ENCODE measurements at regions not wholly inside any gene's neighbourhood (a gene's known extent, or its start where the extent isn't known, plus 50 kb on each side); places are given as distances from the start of the nearest gene placed in this dataset.

DNA sequence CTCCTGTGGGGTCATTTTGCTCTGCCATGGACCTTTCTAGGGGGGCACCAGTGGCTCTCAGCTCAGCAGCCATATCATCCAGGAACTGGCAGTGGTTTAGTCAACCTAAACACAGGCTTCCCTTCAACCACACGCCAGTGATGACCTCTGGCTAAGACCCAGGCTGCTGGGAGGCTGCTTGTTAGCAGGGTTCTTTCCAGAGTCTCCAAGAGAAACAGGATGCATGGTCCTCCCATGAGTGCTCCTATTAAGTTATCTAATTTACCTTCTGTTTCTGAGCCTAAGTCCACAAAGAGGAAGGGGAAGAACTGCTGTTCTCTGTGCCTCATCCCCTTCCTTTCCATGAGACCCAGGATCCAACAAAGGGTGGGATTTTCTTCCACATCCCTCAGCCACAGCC is 137.3 kb upstream of the PLXNA2 start:
- no peaks in the 10 kb centered on the region for H3K9me3 ChIP-seq (ENCODE audit: control insufficient read depth in 2 of 2, low read length in 2 of 2)
- H3K27me3 ChIP-seq (ENCODE audit: control insufficient read depth in 1 of 2, insufficient read depth in 2 of 2, low read length in 2 of 2), result no peaks in the 10 kb centered on the region
- no peak overlapping the region for H3K9ac ChIP-seq (ENCODE audit: low read length in 2 of 2)
- H3K36me3 ChIP-seq (ENCODE audit: control insufficient read depth in 2 of 2, insufficient read depth in 2 of 2, low read length in 2 of 2), result no peaks in the 10 kb centered on the region
- no peak overlapping the region for H3K27ac ChIP-seq (ENCODE audit: low read length)
- H3K4me1 ChIP-seq (ENCODE audit: control insufficient read depth, insufficient read depth, low read length), result no peaks in the 10 kb centered on the region
- H3K4me3 ChIP-seq (ENCODE audit: low read length in 2 of 2), result no peak overlapping the region

DNA sequence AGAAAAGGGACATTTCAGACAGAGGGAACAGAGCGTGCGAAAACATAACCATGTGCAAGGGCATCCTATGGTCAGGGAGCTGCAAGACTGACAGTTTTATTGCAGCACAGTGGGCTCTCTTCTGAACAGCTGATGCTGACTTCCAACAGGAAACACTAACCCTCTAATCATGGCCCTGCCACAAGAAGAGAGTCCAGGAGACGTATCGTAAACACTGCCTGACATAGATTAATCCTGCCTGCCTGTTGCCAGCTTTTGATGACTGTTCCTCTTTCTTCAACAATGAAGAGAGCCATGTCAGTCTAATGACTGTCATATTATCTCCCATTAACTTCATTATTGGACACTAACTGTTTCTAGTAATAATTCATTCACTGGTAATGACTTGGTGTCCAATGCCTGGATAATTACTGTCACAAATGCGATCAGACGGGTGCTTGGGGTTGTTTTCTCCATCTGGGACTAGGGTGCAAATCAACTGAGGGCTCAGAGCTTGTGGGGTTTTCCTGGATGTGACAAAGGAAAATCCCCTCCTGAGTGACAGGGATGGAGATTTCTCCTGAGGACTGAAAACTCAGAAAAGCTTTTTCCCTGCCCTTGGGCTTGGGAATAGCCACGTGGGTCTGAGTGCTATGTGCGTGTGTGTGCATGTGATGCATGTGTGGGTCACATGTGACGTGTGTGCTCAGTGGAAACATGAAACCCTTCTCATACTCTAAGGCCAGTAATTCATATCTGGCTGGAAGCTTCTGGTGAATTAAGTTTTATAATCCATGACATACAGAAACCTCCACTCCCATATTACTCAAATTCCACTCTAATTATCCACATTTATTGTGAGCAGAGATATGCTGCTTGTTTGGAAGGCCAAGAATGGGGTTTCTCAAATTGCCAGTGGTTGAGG is 144.0 kb upstream of the PLXNA2 start:
- H3K36me3 ChIP-seq (ENCODE audit: control insufficient read depth in 2 of 2, insufficient read depth in 2 of 2, low read length in 2 of 2), result no peaks in the 10 kb centered on the region
- no peak overlapping the region for H3K27ac ChIP-seq (ENCODE audit: low read length)
- no peak overlapping the region for H3K9ac ChIP-seq (ENCODE audit: low read length in 2 of 2)
- H3K9me3 ChIP-seq (ENCODE audit: control insufficient read depth in 2 of 2, low read length in 2 of 2), result no peaks in the 10 kb centered on the region
- H3K4me1 ChIP-seq (ENCODE audit: control insufficient read depth, insufficient read depth, low read length), result no peaks in the 10 kb centered on the region
- H3K4me3 ChIP-seq (ENCODE audit: low read length in 2 of 2), result no peak overlapping the region
- no peaks in the 10 kb centered on the region for H3K27me3 ChIP-seq (ENCODE audit: control insufficient read depth in 1 of 2, insufficient read depth in 2 of 2, low read length in 2 of 2)

GRCh38 chr1:208393416-208393815 is 149.2 kb upstream of the PLXNA2 start:
- H3K27ac ChIP-seq (ENCODE audit: low read length), result no peak overlapping the region
- no peak overlapping the region for H3K4me3 ChIP-seq (ENCODE audit: low read length in 2 of 2)
- no peak overlapping the region for H3K9ac ChIP-seq (ENCODE audit: low read length in 2 of 2)
- H3K4me1 ChIP-seq (ENCODE audit: control insufficient read depth, insufficient read depth, low read length), result no peaks in the 10 kb centered on the region
- no peaks in the 10 kb centered on the region for H3K27me3 ChIP-seq (ENCODE audit: control insufficient read depth in 1 of 2, insufficient read depth in 2 of 2, low read length in 2 of 2)
- H3K36me3 ChIP-seq (ENCODE audit: control insufficient read depth in 2 of 2, insufficient read depth in 2 of 2, low read length in 2 of 2), result no peaks in the 10 kb centered on the region
- no peaks in the 10 kb centered on the region for H3K9me3 ChIP-seq (ENCODE audit: control insufficient read depth in 2 of 2, low read length in 2 of 2)

DNA sequence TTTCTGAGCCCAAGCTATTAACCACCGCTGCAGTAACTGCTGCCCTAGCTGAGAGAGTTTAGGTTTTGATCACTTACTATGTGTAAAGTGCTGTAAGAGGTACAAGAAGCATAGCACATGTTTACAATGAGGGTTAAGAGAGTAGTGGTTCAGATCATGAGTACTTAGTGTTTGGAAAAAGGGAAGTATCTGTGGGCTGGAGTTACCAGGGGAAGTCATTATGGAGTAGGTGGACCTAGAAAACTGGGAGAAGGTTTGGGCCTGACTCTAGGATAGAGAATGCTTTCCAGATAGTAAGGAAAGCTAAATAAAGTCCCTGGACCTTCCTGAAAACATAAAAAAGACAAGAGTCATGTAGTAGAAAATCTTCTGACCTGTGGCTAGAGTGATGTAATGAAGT is 149.6 kb upstream of the PLXNA2 start:
- no peak overlapping the region for H3K9ac ChIP-seq (ENCODE audit: low read length in 2 of 2)
- H3K4me1 ChIP-seq (ENCODE audit: control insufficient read depth, insufficient read depth, low read length), result no peaks in the 10 kb centered on the region
- no peaks in the 10 kb centered on the region for H3K27me3 ChIP-seq (ENCODE audit: control insufficient read depth in 1 of 2, insufficient read depth in 2 of 2, low read length in 2 of 2)
- H3K36me3 ChIP-seq (ENCODE audit: control insufficient read depth in 2 of 2, insufficient read depth in 2 of 2, low read length in 2 of 2), result no peaks in the 10 kb centered on the region
- H3K9me3 ChIP-seq (ENCODE audit: control insufficient read depth in 2 of 2, low read length in 2 of 2), result no peaks in the 10 kb centered on the region
- no peak overlapping the region for H3K4me3 ChIP-seq (ENCODE audit: low read length in 2 of 2)
- H3K27ac ChIP-seq (ENCODE audit: low read length), result no peak overlapping the region

DNA sequence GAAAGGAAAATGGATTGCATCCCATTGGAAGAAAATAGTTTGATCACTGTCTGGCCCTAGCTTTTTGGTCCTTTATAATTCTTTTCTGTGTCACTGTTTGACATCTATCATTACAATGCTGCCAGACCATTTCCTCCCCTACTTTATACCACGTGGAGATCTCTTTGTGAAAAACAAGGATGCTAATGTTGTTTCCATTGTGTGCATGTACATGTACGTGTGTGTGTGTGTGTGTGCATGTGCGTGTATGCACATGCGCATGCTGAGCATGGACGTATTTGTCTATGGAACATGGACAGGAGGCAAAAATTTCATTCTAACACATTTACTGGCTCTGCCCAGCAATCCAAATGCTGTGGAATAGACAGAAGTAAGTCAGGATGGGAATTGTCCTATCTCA is 153.1 kb upstream of the PLXNA2 start:
- H3K9ac ChIP-seq (ENCODE audit: low read length in 2 of 2), result no peak overlapping the region

GRCh38 chr1:208405014-208405413 is 160.8 kb upstream of the PLXNA2 start:
- Histone ChIP-seq H3K27ac (ENCODE audit: low read length) (no peak overlapping the region), H3K27me3 (ENCODE audit: control insufficient read depth in 1 of 2, insufficient read depth in 2 of 2, low read length in 2 of 2) (no peaks in the 10 kb centered on the region), H3K4me1 (ENCODE audit: control insufficient read depth, insufficient read depth, low read length) (no peaks in the 10 kb centered on the region), H3K36me3 (ENCODE audit: control insufficient read depth in 2 of 2, insufficient read depth in 2 of 2, low read length in 2 of 2) (no peaks in the 10 kb centered on the region), H3K4me3 (ENCODE audit: low read length in 2 of 2) (no peak overlapping the region), H3K9ac (ENCODE audit: low read length in 2 of 2) (no peak overlapping the region), H3K9me3 (ENCODE audit: control insufficient read depth in 2 of 2, low read length in 2 of 2) (no peaks in the 10 kb centered on the region)

More for the DNA sequence above, 153.1 kb upstream of the PLXNA2 start:
- H3K4me3 ChIP-seq (ENCODE audit: low read length in 2 of 2), result no peak overlapping the region
- H3K9me3 ChIP-seq (ENCODE audit: control insufficient read depth in 2 of 2, low read length in 2 of 2), result no peaks in the 10 kb centered on the region
- H3K4me1 ChIP-seq (ENCODE audit: control insufficient read depth, insufficient read depth, low read length), result no peaks in the 10 kb centered on the region
- no peaks in the 10 kb centered on the region for H3K27me3 ChIP-seq (ENCODE audit: control insufficient read depth in 1 of 2, insufficient read depth in 2 of 2, low read length in 2 of 2)
- H3K27ac ChIP-seq (ENCODE audit: low read length), result no peak overlapping the region
- H3K36me3 ChIP-seq (ENCODE audit: control insufficient read depth in 2 of 2, insufficient read depth in 2 of 2, low read length in 2 of 2), result no peaks in the 10 kb centered on the region

GRCh38 chr1:208409176-208409575 is 165.0 kb upstream of the PLXNA2 start:
- Histone ChIP-seq H3K4me1 (ENCODE audit: control insufficient read depth, insufficient read depth, low read length) (no peaks in the 10 kb centered on the region), H3K27ac (ENCODE audit: low read length) (no peak overlapping the region), H3K27me3 (ENCODE audit: control insufficient read depth in 1 of 2, insufficient read depth in 2 of 2, low read length in 2 of 2) (no peaks in the 10 kb centered on the region), H3K36me3 (ENCODE audit: control insufficient read depth in 2 of 2, insufficient read depth in 2 of 2, low read length in 2 of 2) (no peaks in the 10 kb centered on the region), H3K4me3 (ENCODE audit: low read length in 2 of 2) (no peak overlapping the region), H3K9me3 (ENCODE audit: control insufficient read depth in 2 of 2, low read length in 2 of 2) (no peaks in the 10 kb centered on the region), H3K9ac (ENCODE audit: low read length in 2 of 2) (no peak overlapping the region)

GRCh38 chr1:208410409-208410808 is 166.2 kb upstream of the PLXNA2 start:
- Histone ChIP-seq H3K9ac (ENCODE audit: low read length in 2 of 2) (no peak overlapping the region), H3K27me3 (ENCODE audit: control insufficient read depth in 1 of 2, insufficient read depth in 2 of 2, low read length in 2 of 2) (no peaks in the 10 kb centered on the region), H3K4me3 (ENCODE audit: low read length in 2 of 2) (no peak overlapping the region), H3K4me1 (ENCODE audit: control insufficient read depth, insufficient read depth, low read length) (no peaks in the 10 kb centered on the region), H3K36me3 (ENCODE audit: control insufficient read depth in 2 of 2, insufficient read depth in 2 of 2, low read length in 2 of 2) (no peaks in the 10 kb centered on the region), H3K9me3 (ENCODE audit: control insufficient read depth in 2 of 2, low read length in 2 of 2) (no peaks in the 10 kb centered on the region), H3K27ac (ENCODE audit: low read length) (no peak overlapping the region)

GRCh38 chr1:208413006-208413405 is 168.8 kb upstream of the PLXNA2 start:
- H3K4me3 ChIP-seq (ENCODE audit: low read length in 2 of 2), result no peak overlapping the region
- H3K36me3 ChIP-seq (ENCODE audit: control insufficient read depth in 2 of 2, insufficient read depth in 2 of 2, low read length in 2 of 2), result no peaks in the 10 kb centered on the region
- no peaks in the 10 kb centered on the region for H3K27me3 ChIP-seq (ENCODE audit: control insufficient read depth in 1 of 2, insufficient read depth in 2 of 2, low read length in 2 of 2)
- no peak overlapping the region for H3K27ac ChIP-seq (ENCODE audit: low read length)
- no peaks in the 10 kb centered on the region for H3K9me3 ChIP-seq (ENCODE audit: control insufficient read depth in 2 of 2, low read length in 2 of 2)
- H3K4me1 ChIP-seq (ENCODE audit: control insufficient read depth, insufficient read depth, low read length), result no peaks in the 10 kb centered on the region
- no peak overlapping the region for H3K9ac ChIP-seq (ENCODE audit: low read length in 2 of 2)

GRCh38 chr1:208418667-208419066 is 174.5 kb upstream of the PLXNA2 start:
- no peaks in the 10 kb centered on the region for H3K36me3 ChIP-seq (ENCODE audit: control insufficient read depth in 2 of 2, insufficient read depth in 2 of 2, low read length in 2 of 2)
- no peak overlapping the region for H3K27ac ChIP-seq (ENCODE audit: low read length)

GRCh38 chr1:208419746-208420420 is 175.7 kb upstream of the PLXNA2 start:
- Histone ChIP-seq H3K27ac (ENCODE audit: low read length) (no peak overlapping the region), H3K9me3 (ENCODE audit: control insufficient read depth in 2 of 2, low read length in 2 of 2) (no peaks in the 10 kb centered on the region)

More at GRCh38 chr1:208418667-208419066, 174.5 kb upstream of the PLXNA2 start:
- Histone ChIP-seq H3K4me3 (ENCODE audit: low read length in 2 of 2) (no peak overlapping the region), H3K27me3 (ENCODE audit: control insufficient read depth in 1 of 2, insufficient read depth in 2 of 2, low read length in 2 of 2) (no peaks in the 10 kb centered on the region), H3K9ac (ENCODE audit: low read length in 2 of 2) (no peak overlapping the region), H3K9me3 (ENCODE audit: control insufficient read depth in 2 of 2, low read length in 2 of 2) (no peaks in the 10 kb centered on the region), H3K4me1 (ENCODE audit: control insufficient read depth, insufficient read depth, low read length) (no peaks in the 10 kb centered on the region)

More at GRCh38 chr1:208419746-208420420, 175.7 kb upstream of the PLXNA2 start:
- Histone ChIP-seq H3K4me1 (ENCODE audit: control insufficient read depth, insufficient read depth, low read length) (no peaks in the 10 kb centered on the region), H3K4me3 (ENCODE audit: low read length in 2 of 2) (no peak overlapping the region), H3K27me3 (ENCODE audit: control insufficient read depth in 1 of 2, insufficient read depth in 2 of 2, low read length in 2 of 2) (no peaks in the 10 kb centered on the region), H3K36me3 (ENCODE audit: control insufficient read depth in 2 of 2, insufficient read depth in 2 of 2, low read length in 2 of 2) (no peaks in the 10 kb centered on the region), H3K9ac (ENCODE audit: low read length in 2 of 2) (no peak overlapping the region)

Measured in stomach smooth muscle (tissue), 2 donors.